Vagina (tissue), 2 donors: ENCODE measurements at regions not wholly inside any gene's neighbourhood (a gene's known extent, or its start where the extent isn't known, plus 50 kb on each side); places are given as distances from the start of the nearest gene placed in this dataset.

Source experiments
- DNase-seq, 2 donors: peaks; one replicate each; pipeline ENCODE4 v3.0.0-alpha.2; 2017; ENCODE audit errors: extremely low spot score in 2 of 2
- H3K27ac ChIP-seq: fragments of 200-600 bp; sonication (generic); one replicate; pipeline ENCODE4 v1.5.1; 2019
- H3K27me3 ChIP-seq: fragments of 200-600 bp; sonication (generic); one replicate; pipeline ENCODE4 v1.5.1; 2019
- H3K36me3 ChIP-seq, 2 donors: fragments of 200-600 bp; sonication (generic); one replicate each; pipeline ENCODE4 v1.5.1; 2017 to 2019
- H3K4me1 ChIP-seq: fragments of 200-600 bp; sonication (generic); one replicate; pipeline ENCODE4 v1.5.1; 2019
- H3K4me3 ChIP-seq, 2 donors: fragments of 200-600 bp; sonication (generic); 1 replicate in 1 of 2; 2 replicates in 1 of 2; pipeline ENCODE4 v1.5.1; 2016 to 2019
- H3K9me3 ChIP-seq: fragments of 200-600 bp; sonication (generic); one replicate; pipeline ENCODE4 v1.5.1; 2019
- CTCF ChIP-seq, 3 experiments: fragments of 450-650 bp in 2 of 3; fragments of 200-600 bp in 1 of 3; sonication (generic) in 1 of 3; IDR thresholded peaks; one replicate each; pipeline ENCODE4 v1.5.1; 2017 to 2019; ENCODE audit warnings: antibody characterized with exemption in 3 of 3, mild to moderate bottlenecking in 2 of 3, moderate library complexity in 2 of 3
- POLR2A ChIP-seq, 2 donors: fragments of 450-650 bp; IDR thresholded peaks; one replicate each; pipeline ENCODE4 v1.6.1; 2017; ENCODE audit warnings: antibody characterized with exemption in 2 of 2, mild to moderate bottlenecking in 2 of 2, moderate library complexity in 2 of 2
- POLR2AphosphoS5 ChIP-seq, 2 donors: sonication (generic); formaldehyde crosslinking; IDR thresholded peaks; one replicate each; pipeline ENCODE4 v1.9.0; 2017; ENCODE audit warnings: antibody characterized with exemption in 2 of 2, mild to moderate bottlenecking in 2 of 2, low read depth in 1 of 2; ENCODE audit not compliant: insufficient read depth in 1 of 2
- intact Hi-C: fragments of 100-400 bp; cut with DNase I; formaldehyde crosslinking; loops from one replicate; pipeline ENCODE4 v1.15.1; 2023

GRCh38 chr13:65857942-65858565, 1372.1 kb downstream of the PCDH9 start:
- TF ChIP-seq CTCF (IDR thresholded peaks at IDR 0.05) = no peak
- no peak for TF ChIP-seq POLR2A (IDR thresholded peaks at IDR 0.05)
- no peak for TF ChIP-seq POLR2AphosphoS5 (IDR thresholded peaks at IDR 0.05; ENCODE audit: insufficient read depth in 1 of 2, low read depth in 1 of 2)
- no peak overlapping the region for H3K4me3 ChIP-seq
- H3K4me1 ChIP-seq = no peaks in the 10 kb centered on the region
- intact Hi-C loops = no loop called here
- no peaks in the 10 kb centered on the region for H3K36me3 ChIP-seq
- no peak overlapping the region for H3K27ac ChIP-seq
- H3K27me3 ChIP-seq = no peaks in the 10 kb centered on the region
- H3K9me3 ChIP-seq = no peaks in the 10 kb centered on the region
- DNase-seq = no peak

GRCh38 chr13:65856431-65856830, 1373.7 kb downstream of the PCDH9 start:
- Histone ChIP-seq H3K9me3 (no peaks in the 10 kb centered on the region), H3K36me3 (no peaks in the 10 kb centered on the region), H3K4me1 (no peaks in the 10 kb centered on the region), H3K27ac (no peak overlapping the region), H3K27me3 (no peaks in the 10 kb centered on the region), H3K4me3 (no peak overlapping the region)
- intact Hi-C loops = no loop called here
- DNase-seq = no peak
- TF ChIP-seq CTCF (IDR thresholded peaks at IDR 0.05) = no peak
- no peak for TF ChIP-seq POLR2A (IDR thresholded peaks at IDR 0.05)
- no peak for TF ChIP-seq POLR2AphosphoS5 (IDR thresholded peaks at IDR 0.05; ENCODE audit: insufficient read depth in 1 of 2, low read depth in 1 of 2)

GRCh38 chr13:65855242-65855805, 1374.8 kb downstream of the PCDH9 start:
- intact Hi-C loops = no loop called here
- Histone ChIP-seq H3K4me1 (no peaks in the 10 kb centered on the region), H3K4me3 (no peak overlapping the region), H3K9me3 (no peaks in the 10 kb centered on the region), H3K27ac (no peak overlapping the region), H3K36me3 (no peaks in the 10 kb centered on the region), H3K27me3 (no peaks in the 10 kb centered on the region)
- DNase-seq = no peak
- no peak for TF ChIP-seq CTCF (IDR thresholded peaks at IDR 0.05)

GRCh38 chr13:65854431-65854830, 1375.7 kb downstream of the PCDH9 start:
- Histone ChIP-seq H3K27me3 (no peaks in the 10 kb centered on the region), H3K4me3 (no peak overlapping the region), H3K9me3 (no peaks in the 10 kb centered on the region), H3K27ac (no peak overlapping the region), H3K4me1 (no peaks in the 10 kb centered on the region), H3K36me3 (no peaks in the 10 kb centered on the region)
- no peak for TF ChIP-seq POLR2A (IDR thresholded peaks at IDR 0.05)
- DNase-seq = no peak
- intact Hi-C loops = no loop called here

- intact Hi-C loops = no loop called here
- no peaks in the 10 kb centered on the region for H3K36me3 ChIP-seq
- no peaks in the 10 kb centered on the region for H3K27me3 ChIP-seq
- H3K4me1 ChIP-seq = no peaks in the 10 kb centered on the region
- DNase-seq = no peak
- no peak for TF ChIP-seq CTCF (IDR thresholded peaks at IDR 0.05)
- no peak for TF ChIP-seq POLR2A (IDR thresholded peaks at IDR 0.05)
- no peak for TF ChIP-seq POLR2AphosphoS5 (IDR thresholded peaks at IDR 0.05; ENCODE audit: insufficient read depth in 1 of 2, low read depth in 1 of 2)
- H3K9me3 ChIP-seq = no peaks in the 10 kb centered on the region
- no peak overlapping the region for H3K27ac ChIP-seq
- H3K4me3 ChIP-seq = no peak overlapping the region
Measured at GRCh38 chr13:65844266-65844841, 1385.8 kb downstream of the PCDH9 start.
